Trophoblast cell (in vitro differentiated cells and primary cell): ENCODE measurements at regions not wholly inside any gene's neighbourhood (a gene's known extent, or its start where the extent isn't known, plus 50 kb on each side); places are given as distances from the start of the nearest gene placed in this dataset.

ENCODE experiments used
- DNase-seq, 2 donors: peaks; one replicate each; pipeline ENCODE4 v3.0.0-alpha.2; 2016
- H2AFZ ChIP-seq: 2 replicates; pipeline ENCODE4 v1.6.1; 2013; ENCODE audit warnings: low read length, moderate library complexity, mild to moderate bottlenecking; ENCODE audit not compliant: insufficient read depth, poor library complexity
- H2AK5ac ChIP-seq: 2 replicates; pipeline ENCODE4 v1.6.1; 2013; ENCODE audit warnings: mild to moderate bottlenecking, low read length
- H2BK120ac ChIP-seq: 2 replicates; pipeline ENCODE4 v1.6.1; 2013; ENCODE audit warnings: low read length, mild to moderate bottlenecking, moderate library complexity; ENCODE audit not compliant: insufficient read depth, poor library complexity
- H2BK12ac ChIP-seq: 2 replicates; pipeline ENCODE4 v1.6.1; 2013; ENCODE audit warnings: mild to moderate bottlenecking, low read length, moderate library complexity
- H2BK5ac ChIP-seq: 2 replicates; pipeline ENCODE4 v1.6.1; 2013; ENCODE audit warnings: low read length, low read depth, moderate library complexity, mild to moderate bottlenecking; ENCODE audit not compliant: poor library complexity
- H3K14ac ChIP-seq: 2 replicates; pipeline ENCODE4 v1.6.1; 2013; ENCODE audit warnings: mild to moderate bottlenecking, low read length
- H3K18ac ChIP-seq: 2 replicates; pipeline ENCODE4 v1.6.1; 2013; ENCODE audit warnings: mild to moderate bottlenecking, low read length
- H3K23ac ChIP-seq: 2 replicates; pipeline ENCODE4 v1.6.1; 2013; ENCODE audit warnings: low read length
- H3K27ac ChIP-seq: 2 replicates; pipeline ENCODE4 v1.5.1; 2013; ENCODE audit warnings: low read depth, mild to moderate bottlenecking, inconsistent platforms, low read length, moderate library complexity
- H3K27me3 ChIP-seq: 2 replicates; pipeline ENCODE4 v1.6.1; 2013; ENCODE audit warnings: inconsistent platforms, mild to moderate bottlenecking, low read length, moderate library complexity; ENCODE audit not compliant: insufficient read depth
- H3K36me3 ChIP-seq, 2 experiments: 1 replicate in 1 of 2; 2 replicates in 1 of 2; pipeline ENCODE4 v1.6.1; 2013; ENCODE audit warnings: low read length in 2 of 2, mild to moderate bottlenecking in 2 of 2, moderate library complexity in 1 of 2; ENCODE audit not compliant: insufficient read depth in 2 of 2, control insufficient read depth in 1 of 2
- H3K4ac ChIP-seq: 2 replicates; pipeline ENCODE4 v1.6.1; 2013; ENCODE audit warnings: low read depth, mild to moderate bottlenecking, low read length, moderate library complexity
- H3K4me1 ChIP-seq, 2 experiments: 1 replicate in 1 of 2; 2 replicates in 1 of 2; pipeline ENCODE4 v1.6.1; 2013; ENCODE audit warnings: low read length in 2 of 2, mild to moderate bottlenecking in 2 of 2, moderate library complexity in 1 of 2; ENCODE audit not compliant: insufficient read depth in 2 of 2, control insufficient read depth in 1 of 2
- H3K4me2 ChIP-seq: 2 replicates; pipeline ENCODE4 v1.6.1; 2013; ENCODE audit warnings: inconsistent platforms, mild to moderate bottlenecking, low read length, moderate library complexity
- H3K4me3 ChIP-seq: 2 replicates; pipeline ENCODE4 v1.5.1; 2013; ENCODE audit warnings: mild to moderate bottlenecking, low read depth, low read length, inconsistent platforms
- H3K79me1 ChIP-seq: one replicate; pipeline ENCODE4 v1.6.1; 2013; ENCODE audit warnings: low read length
- H3K79me2 ChIP-seq: 2 replicates; pipeline ENCODE4 v1.6.1; 2013; ENCODE audit warnings: low read length, mild to moderate bottlenecking; ENCODE audit not compliant: control insufficient read depth, insufficient read depth, poor library complexity
- H3K9ac ChIP-seq: 2 replicates; pipeline ENCODE4 v1.6.1; 2013; ENCODE audit warnings: mild to moderate bottlenecking, low read length
- H3K9me3 ChIP-seq: 2 replicates; pipeline ENCODE4 v1.6.1; 2013; ENCODE audit warnings: low read depth, mild to moderate bottlenecking, control low read depth, inconsistent platforms, low read length; ENCODE audit not compliant: insufficient read depth
- H4K12ac ChIP-seq: 2 replicates; pipeline ENCODE4 v1.6.1; 2013; ENCODE audit warnings: low read depth, mild to moderate bottlenecking, low read length, moderate library complexity
- H4K8ac ChIP-seq: 2 replicates; pipeline ENCODE4 v1.6.1; 2013; ENCODE audit warnings: low read depth, mild to moderate bottlenecking, low read length, moderate library complexity
- H4K91ac ChIP-seq: one replicate; pipeline ENCODE4 v1.6.1; 2013; ENCODE audit warnings: low read depth, mild to moderate bottlenecking, low read length, moderate library complexity
- WGBS: extraction: QIAGEN DNeasy Blood & Tissue Kit; methylation state at CpG from one replicate; pipeline ENCODE4 v1.1.7; 2013; ENCODE audit warnings: missing lambda C conversion rate; ENCODE audit not compliant: insufficient read length, insufficient coverage; ENCODE audit errors: extremely low coverage; 5-methylcytosine and 5-hydroxymethylcytosine counted together

DNA sequence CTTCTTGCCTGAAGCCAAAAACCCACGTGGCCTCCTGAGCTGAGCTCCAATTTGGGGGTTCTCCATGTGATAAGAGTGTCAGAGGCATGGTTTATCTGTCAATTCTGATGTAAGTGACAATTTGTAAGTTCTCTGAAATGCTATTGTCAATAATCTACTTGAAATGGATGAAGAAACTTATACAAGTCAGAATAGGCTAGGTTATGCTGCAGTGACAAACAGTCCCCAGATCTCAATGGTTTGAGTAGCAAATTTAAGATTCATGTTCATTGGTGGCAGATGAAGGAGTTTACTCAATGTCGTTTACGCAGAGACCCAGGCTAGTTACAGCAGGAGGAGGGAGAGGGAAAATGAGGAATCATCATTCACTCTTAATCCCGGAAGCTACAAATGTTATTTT is 352.4 kb downstream of the KIF16B start:
- H3K4me3 ChIP-seq: no peak overlapping the region
- H4K12ac ChIP-seq: no peak overlapping the region
- H3K79me2 ChIP-seq: no peaks in the 10 kb centered on the region
- H3K9ac ChIP-seq: no peak overlapping the region
- H3K4me2 ChIP-seq: no peak overlapping the region
- H3K4ac ChIP-seq: no peak overlapping the region
- no peaks in the 10 kb centered on the region for H3K9me3 ChIP-seq
- no peaks in the 10 kb centered on the region for H3K4me1 ChIP-seq
- H3K27ac ChIP-seq: no peak overlapping the region
- H2BK12ac ChIP-seq: no peak overlapping the region
- no peak overlapping the region for H2AK5ac ChIP-seq
- H3K36me3 ChIP-seq: no peaks in the 10 kb centered on the region
- no peak overlapping the region for H4K8ac ChIP-seq
- no peak overlapping the region for H3K14ac ChIP-seq
- H3K18ac ChIP-seq: no peak overlapping the region
- no CpG with 5 or more reads among the region's 4 CpGs for WGBS
- no peak overlapping the region for H2BK5ac ChIP-seq
- no peak overlapping the region for H2BK120ac ChIP-seq
- no peaks in the 10 kb centered on the region for H3K27me3 ChIP-seq
- H4K91ac ChIP-seq: no peak overlapping the region
- DNase-seq: no peak
- no peak overlapping the region for H2AFZ ChIP-seq
- no peaks in the 10 kb centered on the region for H3K79me1 ChIP-seq
- no peak overlapping the region for H3K23ac ChIP-seq

- Histone ChIP-seq H2BK5ac (no peak overlapping the region), H3K4ac (no peak overlapping the region), H3K27me3 (no peaks in the 10 kb centered on the region), H3K4me2 (no peak overlapping the region), H3K9ac (no peak overlapping the region), H3K14ac (no peak overlapping the region), H3K27ac (no peak overlapping the region), H3K4me3 (no peak overlapping the region), H2BK120ac (no peak overlapping the region), H2BK12ac (no peak overlapping the region), H3K36me3 (no peaks in the 10 kb centered on the region), H4K12ac (no peak overlapping the region), H4K91ac (no peak overlapping the region), H3K79me1 (no peaks in the 10 kb centered on the region), H2AK5ac (no peak overlapping the region), H3K9me3 (no peaks in the 10 kb centered on the region), H3K4me1 (no peaks in the 10 kb centered on the region), H4K8ac (no peak overlapping the region), H3K79me2 (no peaks in the 10 kb centered on the region), H3K23ac (no peak overlapping the region), H3K18ac (no peak overlapping the region), H2AFZ (no peak overlapping the region)
- DNase-seq: no peak
Measured at GRCh38 chr20:16219182-16219581, 354.1 kb downstream of the KIF16B start.

DNA sequence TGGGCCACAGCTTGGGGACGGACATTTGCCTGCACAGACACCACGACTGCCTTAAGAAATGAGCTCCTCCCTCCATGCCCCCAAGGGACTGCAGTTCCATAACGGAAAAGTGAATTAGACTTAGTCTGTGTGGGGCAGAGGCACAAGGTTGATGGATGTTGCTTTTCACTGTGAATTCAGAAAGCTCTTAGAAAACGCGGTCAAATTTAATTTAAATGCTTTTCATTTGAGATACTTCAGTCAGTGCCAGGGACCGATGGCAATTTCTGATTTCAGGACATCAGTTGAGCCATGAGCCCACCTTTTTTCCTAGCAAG is 356.4 kb downstream of the KIF16B start:
- Histone ChIP-seq H3K14ac (no peak overlapping the region), H4K8ac (no peak overlapping the region), H3K9ac (no peak overlapping the region), H2BK5ac (no peak overlapping the region), H2AK5ac (no peak overlapping the region), H3K4me1 (no peaks in the 10 kb centered on the region), H4K12ac (no peak overlapping the region), H2AFZ (no peak overlapping the region), H2BK120ac (no peak overlapping the region), H3K4me3 (no peak overlapping the region), H3K79me2 (no peaks in the 10 kb centered on the region), H4K91ac (no peak overlapping the region), H3K36me3 (no peaks in the 10 kb centered on the region), H3K4me2 (no peak overlapping the region), H3K4ac (no peak overlapping the region), H3K27ac (no peak overlapping the region), H3K9me3 (no peaks in the 10 kb centered on the region), H3K27me3 (no peaks in the 10 kb centered on the region), H3K79me1 (no peaks in the 10 kb centered on the region), H3K23ac (no peak overlapping the region), H2BK12ac (no peak overlapping the region), H3K18ac (no peak overlapping the region)
- DNase-seq: no peak
- no CpG with 5 or more reads among the region's 6 CpGs for WGBS

DNA sequence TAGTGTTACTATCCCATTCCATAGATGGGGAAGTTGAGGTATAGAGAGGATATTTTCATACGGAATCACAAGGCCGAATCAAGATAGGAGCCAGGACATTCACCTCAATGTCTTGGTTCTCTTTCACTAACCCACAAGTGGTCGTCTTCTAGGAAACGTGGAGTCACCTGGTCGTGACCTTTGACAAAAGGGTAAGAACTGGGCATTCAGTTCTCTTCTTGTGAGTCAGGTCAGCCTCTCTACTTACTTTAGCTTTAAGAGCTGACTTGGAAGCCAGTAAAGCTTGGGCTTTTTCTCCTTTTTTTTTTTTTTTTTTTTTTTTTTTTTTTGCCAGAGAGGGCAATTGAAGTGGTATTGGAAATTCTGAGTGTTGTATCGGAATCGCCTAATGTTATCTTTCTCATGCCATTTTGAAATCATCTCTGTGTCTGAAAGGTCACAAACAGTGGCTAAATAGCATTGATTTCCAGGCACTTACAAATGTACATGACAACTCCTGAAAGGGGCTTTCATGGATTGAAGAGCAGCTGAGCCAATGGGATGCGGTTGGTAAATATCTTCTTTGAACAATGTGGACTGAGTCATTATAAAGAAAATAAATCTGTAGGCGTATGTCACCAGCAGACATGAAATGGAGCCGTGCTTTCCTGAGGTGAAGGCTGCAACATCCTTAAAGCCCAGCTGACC is 356.9 kb downstream of the KIF16B start:
- Histone ChIP-seq H2BK5ac (no peak overlapping the region), H3K4me2 (no peak overlapping the region), H4K91ac (no peak overlapping the region), H3K36me3 (no peaks in the 10 kb centered on the region), H2AK5ac (no peak overlapping the region), H2BK12ac (no peak overlapping the region), H3K23ac (no peak overlapping the region), H3K4ac (no peak overlapping the region), H3K14ac (no peak overlapping the region), H3K9me3 (no peaks in the 10 kb centered on the region), H3K79me1 (no peaks in the 10 kb centered on the region), H4K8ac (no peak overlapping the region), H3K27me3 (no peaks in the 10 kb centered on the region), H3K18ac (no peak overlapping the region), H3K4me1 (no peaks in the 10 kb centered on the region), H3K4me3 (no peak overlapping the region), H2AFZ (no peak overlapping the region), H2BK120ac (no peak overlapping the region), H4K12ac (no peak overlapping the region), H3K9ac (no peak overlapping the region), H3K79me2 (no peaks in the 10 kb centered on the region), H3K27ac (no peak overlapping the region)
- no CpG with 5 or more reads among the region's 10 CpGs for WGBS
- DNase-seq: no peak
